IPS-18a (cell line): ENCODE measurements at regions not wholly inside any gene's neighbourhood (a gene's known extent, or its start where the extent isn't known, plus 50 kb on each side); places are given as distances from the start of the nearest gene placed in this dataset.

Experiments used
- H3K27ac ChIP-seq: one replicate; pipeline ENCODE4 v1.5.1; 2013; ENCODE audit warnings: low read length
- H3K27me3 ChIP-seq: one replicate; pipeline ENCODE4 v1.6.1; 2013; ENCODE audit warnings: mild to moderate bottlenecking, low read length; ENCODE audit not compliant: control insufficient read depth, insufficient read depth
- H3K36me3 ChIP-seq: one replicate; pipeline ENCODE4 v1.6.1; 2013; ENCODE audit warnings: low read depth, low read length; ENCODE audit not compliant: control insufficient read depth
- H3K4me1 ChIP-seq: one replicate; pipeline ENCODE4 v1.6.1; 2013; ENCODE audit warnings: low read depth, low read length; ENCODE audit not compliant: control insufficient read depth
- H3K4me3 ChIP-seq: one replicate; pipeline ENCODE4 v1.5.1; 2013; ENCODE audit warnings: low read length
- H3K9ac ChIP-seq: one replicate; pipeline ENCODE4 v1.6.1; 2013; ENCODE audit warnings: mild to moderate bottlenecking, low read length, moderate library complexity
- H3K9me3 ChIP-seq: one replicate; pipeline ENCODE4 v1.6.1; 2013; ENCODE audit warnings: low read depth, low read length; ENCODE audit not compliant: control insufficient read depth

DNA sequence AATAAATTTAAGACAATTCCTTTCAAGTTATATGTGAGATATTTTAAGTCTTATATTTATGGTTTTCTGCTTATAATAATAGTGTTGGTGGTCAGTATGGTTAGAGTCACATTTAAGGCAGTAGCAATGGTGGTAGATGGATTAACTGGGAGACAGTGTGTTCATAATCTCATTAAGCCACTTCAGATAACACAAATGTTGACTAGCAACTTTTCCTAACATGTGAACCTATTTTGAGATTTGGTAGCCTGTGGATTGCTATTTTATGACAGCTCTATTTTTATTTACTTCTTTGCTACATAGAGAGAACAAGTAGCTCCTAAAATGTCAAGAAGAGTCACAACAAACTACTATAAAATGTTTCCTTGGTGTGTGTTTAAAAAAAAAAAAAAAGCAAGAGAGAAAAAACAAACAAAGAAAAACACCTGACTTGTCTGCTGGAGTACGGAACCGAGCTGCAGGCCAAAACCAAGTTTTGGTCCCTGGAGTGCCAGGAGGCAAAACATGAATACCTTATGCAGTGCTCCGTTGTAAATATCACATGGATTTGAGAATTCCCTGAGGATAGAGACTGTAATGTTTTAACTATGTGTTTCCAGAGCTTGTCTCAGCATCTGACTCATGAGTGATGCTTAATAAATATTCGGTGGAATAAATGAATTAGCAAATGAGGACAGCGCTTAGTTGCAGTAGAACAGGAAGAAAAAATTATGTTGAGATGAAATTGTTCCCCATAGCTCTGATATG, 457.1 kb upstream of the ROBO2 start:
- H3K4me1 ChIP-seq, result no peaks in the 10 kb centered on the region
- H3K9me3 ChIP-seq, result no peaks in the 10 kb centered on the region
- no peaks in the 10 kb centered on the region for H3K27me3 ChIP-seq
- no peak overlapping the region for H3K27ac ChIP-seq
- no peak overlapping the region for H3K4me3 ChIP-seq
- no peaks in the 10 kb centered on the region for H3K36me3 ChIP-seq
- H3K9ac ChIP-seq, result no peak overlapping the region

DNA sequence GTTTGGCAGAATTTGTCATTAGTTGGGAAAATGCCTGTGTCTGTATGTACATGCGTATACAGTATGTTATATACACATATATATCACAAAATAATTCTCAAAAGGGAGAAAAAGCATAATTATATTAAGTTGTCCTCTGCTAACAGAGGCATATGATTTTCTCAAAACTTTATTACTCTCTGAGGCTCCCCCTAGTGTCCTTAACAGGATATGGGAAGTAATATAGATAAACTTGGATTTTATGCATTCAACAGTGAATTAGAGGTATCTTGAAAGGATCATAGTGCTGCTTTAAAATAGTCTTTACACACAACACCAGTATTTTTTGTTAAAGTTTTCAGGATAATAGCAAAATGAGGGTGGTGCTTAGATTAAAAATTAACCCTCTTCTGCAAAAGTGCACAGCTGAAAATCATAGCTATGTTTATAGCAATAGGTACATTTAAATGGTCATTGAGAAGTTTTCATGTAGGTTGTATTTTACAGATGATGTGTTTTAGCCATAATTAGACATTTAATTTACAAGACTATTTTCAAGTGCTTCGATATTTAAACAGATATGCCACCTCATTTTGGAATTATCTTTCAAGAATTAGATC, 454.0 kb upstream of the ROBO2 start:
- Histone ChIP-seq H3K9ac (no peak overlapping the region), H3K36me3 (no peaks in the 10 kb centered on the region), H3K4me1 (no peaks in the 10 kb centered on the region), H3K27me3 (no peaks in the 10 kb centered on the region), H3K27ac (no peak overlapping the region), H3K9me3 (no peaks in the 10 kb centered on the region), H3K4me3 (no peak overlapping the region)

DNA sequence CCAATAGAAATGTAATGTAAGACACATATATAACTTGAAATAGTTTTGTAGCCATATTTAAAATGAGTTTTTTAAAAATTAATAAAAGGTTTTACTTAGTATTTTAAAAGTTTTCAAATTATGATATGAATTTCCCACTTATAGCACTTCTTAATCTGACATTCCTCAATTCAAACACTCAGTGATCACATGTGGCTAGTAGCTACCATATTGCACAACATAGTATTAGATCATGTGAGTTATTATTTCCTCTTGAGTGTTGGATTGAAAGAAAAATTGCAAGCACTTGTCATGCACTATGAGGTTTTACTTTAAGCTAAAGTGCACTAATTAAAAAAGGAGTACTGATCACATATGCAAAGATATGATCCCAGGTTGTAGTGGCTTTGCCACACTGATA, 453.4 kb upstream of the ROBO2 start:
- Histone ChIP-seq H3K27ac (no peak overlapping the region), H3K9ac (no peak overlapping the region), H3K4me1 (no peaks in the 10 kb centered on the region), H3K36me3 (no peaks in the 10 kb centered on the region), H3K9me3 (no peaks in the 10 kb centered on the region), H3K4me3 (no peak overlapping the region), H3K27me3 (no peaks in the 10 kb centered on the region)

DNA sequence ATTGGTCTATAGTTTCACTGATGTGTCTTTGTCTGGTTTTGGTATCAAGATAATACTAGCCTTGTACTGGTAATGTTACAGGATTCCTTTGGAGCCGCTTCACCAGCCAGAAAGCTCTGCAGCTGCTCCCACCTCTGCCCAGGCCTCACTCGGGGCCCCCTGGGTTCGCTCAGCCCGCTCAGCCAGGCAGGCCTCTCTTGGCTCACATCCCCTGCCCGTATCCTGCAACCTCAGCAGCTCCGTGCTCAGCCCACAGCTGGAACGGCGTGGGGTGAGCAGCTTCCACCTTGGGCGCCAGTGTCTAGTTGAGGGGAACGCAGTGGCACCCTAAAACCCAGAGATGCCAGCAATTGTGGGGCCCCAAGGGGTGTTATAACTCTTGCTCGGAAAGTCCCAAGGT, 429.7 kb upstream of the ROBO2 start:
- no peak overlapping the region for H3K27ac ChIP-seq
- no peaks in the 10 kb centered on the region for H3K9me3 ChIP-seq
- no peaks in the 10 kb centered on the region for H3K36me3 ChIP-seq
- no peak overlapping the region for H3K9ac ChIP-seq
- H3K4me1 ChIP-seq, result no peaks in the 10 kb centered on the region
- H3K4me3 ChIP-seq, result no peak overlapping the region
- no peaks in the 10 kb centered on the region for H3K27me3 ChIP-seq

DNA sequence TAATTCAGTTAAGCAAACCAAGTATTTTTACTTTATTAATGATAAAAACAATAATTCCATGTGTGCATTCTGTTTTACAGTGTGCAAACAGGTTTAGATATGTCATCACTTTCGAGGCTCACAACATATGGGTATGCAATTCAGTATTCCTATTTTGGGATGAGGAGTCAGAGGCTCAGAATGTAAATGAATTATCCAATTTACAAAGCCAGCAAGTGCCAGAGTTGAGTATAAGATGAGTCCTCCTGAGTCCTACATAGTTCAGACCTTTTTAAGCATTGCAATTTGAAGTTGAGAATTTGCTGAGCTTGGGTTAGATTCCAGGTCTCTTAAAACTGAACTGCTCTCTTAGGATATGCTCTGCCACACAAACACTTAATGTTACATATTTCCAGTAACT, 424.2 kb upstream of the ROBO2 start:
- H3K9me3 ChIP-seq, result no peaks in the 10 kb centered on the region
- no peaks in the 10 kb centered on the region for H3K36me3 ChIP-seq
- no peaks in the 10 kb centered on the region for H3K4me1 ChIP-seq
- H3K27ac ChIP-seq, result no peak overlapping the region
- no peak overlapping the region for H3K9ac ChIP-seq
- no peaks in the 10 kb centered on the region for H3K27me3 ChIP-seq
- no peak overlapping the region for H3K4me3 ChIP-seq

DNA sequence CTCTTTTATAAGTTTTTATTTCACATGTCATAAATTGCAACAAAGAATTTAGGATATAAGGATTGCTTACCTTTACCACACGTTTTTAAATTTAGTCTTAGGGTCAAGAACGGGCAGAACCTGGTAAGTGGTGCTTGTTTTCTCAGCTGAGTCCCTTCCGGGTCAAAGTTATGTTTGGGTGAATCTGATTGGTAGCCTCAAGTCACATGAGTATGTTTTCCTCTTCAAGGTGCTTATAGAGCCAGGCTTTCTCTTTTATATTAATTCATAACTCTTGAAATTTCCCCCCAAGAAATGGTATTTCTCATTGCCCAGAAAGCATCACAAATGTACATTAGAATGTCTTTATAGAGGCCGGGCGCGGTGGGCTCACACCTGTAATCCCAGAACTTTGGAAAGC, 415.7 kb upstream of the ROBO2 start:
- no peaks in the 10 kb centered on the region for H3K9me3 ChIP-seq
- no peaks in the 10 kb centered on the region for H3K36me3 ChIP-seq
- H3K4me1 ChIP-seq, result no peaks in the 10 kb centered on the region
- H3K9ac ChIP-seq, result no peak overlapping the region
- no peak overlapping the region for H3K4me3 ChIP-seq
- H3K27ac ChIP-seq, result no peak overlapping the region
- no peaks in the 10 kb centered on the region for H3K27me3 ChIP-seq

DNA sequence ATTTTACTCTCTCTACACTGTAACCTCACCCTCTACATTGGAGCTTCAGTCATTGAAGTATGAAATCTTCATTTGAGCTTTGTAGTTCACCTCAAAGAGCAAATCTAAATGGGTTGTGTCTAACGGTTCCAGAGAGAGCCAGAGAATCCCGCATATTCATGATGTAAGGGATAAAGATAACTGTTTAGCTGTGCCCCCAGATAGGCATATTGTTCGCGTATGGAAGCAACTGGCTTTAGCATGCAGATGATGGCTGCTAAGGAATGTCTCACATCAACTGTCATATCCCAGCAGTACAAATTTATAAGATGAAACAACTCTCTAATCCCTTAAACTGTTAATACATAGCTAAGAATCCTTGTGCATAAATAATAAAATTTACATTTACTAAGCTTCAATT, 412.7 kb upstream of the ROBO2 start:
- H3K27ac ChIP-seq, result no peak overlapping the region
- no peaks in the 10 kb centered on the region for H3K27me3 ChIP-seq
- no peaks in the 10 kb centered on the region for H3K4me1 ChIP-seq

DNA sequence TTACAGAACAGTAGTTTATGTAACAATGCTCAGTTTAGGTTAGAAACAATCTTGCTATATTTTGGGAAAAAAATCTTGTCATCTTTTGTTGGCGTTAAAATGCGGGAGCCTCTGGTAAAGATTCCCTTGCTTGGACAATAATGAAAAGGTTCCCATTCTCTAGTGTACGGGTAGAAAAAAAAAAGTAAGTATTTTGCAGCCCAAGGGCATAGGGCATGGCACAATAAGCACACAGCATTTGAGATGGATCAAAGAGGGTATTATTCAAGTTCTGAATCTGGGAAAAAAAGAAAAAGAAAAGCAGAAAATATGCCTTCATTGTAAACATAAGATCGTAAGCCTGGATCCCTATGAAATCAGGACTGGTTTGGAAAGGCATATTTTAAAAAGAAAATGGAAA, 408.6 kb upstream of the ROBO2 start:
- Histone ChIP-seq H3K27ac (no peak overlapping the region), H3K4me3 (no peak overlapping the region), H3K36me3 (no peaks in the 10 kb centered on the region), H3K27me3 (no peaks in the 10 kb centered on the region), H3K9ac (no peak overlapping the region), H3K4me1 (peaks cover 8% of the 10 kb centered on the region), H3K9me3 (no peaks in the 10 kb centered on the region)

More for the DNA sequence above, 412.7 kb upstream of the ROBO2 start:
- Histone ChIP-seq H3K9ac (no peak overlapping the region), H3K36me3 (no peaks in the 10 kb centered on the region), H3K4me3 (no peak overlapping the region), H3K9me3 (no peaks in the 10 kb centered on the region)

DNA sequence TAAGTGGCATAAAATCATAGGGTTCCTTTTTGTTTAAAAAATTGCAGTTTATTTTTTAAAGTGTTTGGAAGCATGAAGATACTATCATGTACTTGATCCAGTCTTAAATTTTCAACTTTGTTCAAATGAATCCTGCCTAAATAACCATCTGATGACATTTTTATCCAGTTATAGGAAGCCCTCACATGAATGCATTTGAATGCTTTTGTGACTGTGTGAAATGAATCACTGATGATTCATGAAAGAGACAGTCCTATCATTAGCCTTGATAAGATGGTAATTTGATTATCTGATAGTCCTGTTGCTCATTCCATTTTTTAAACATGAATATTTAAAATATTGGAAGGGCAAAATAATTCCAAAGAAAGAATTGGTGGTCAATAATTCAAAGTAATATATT, 401.9 kb upstream of the ROBO2 start:
- H3K4me1 ChIP-seq, result peaks cover 5% of the 10 kb centered on the region
- H3K9me3 ChIP-seq, result no peaks in the 10 kb centered on the region
- H3K27me3 ChIP-seq, result no peaks in the 10 kb centered on the region
- no peak overlapping the region for H3K9ac ChIP-seq
- H3K4me3 ChIP-seq, result no peak overlapping the region
- H3K27ac ChIP-seq, result no peak overlapping the region
- no peaks in the 10 kb centered on the region for H3K36me3 ChIP-seq

DNA sequence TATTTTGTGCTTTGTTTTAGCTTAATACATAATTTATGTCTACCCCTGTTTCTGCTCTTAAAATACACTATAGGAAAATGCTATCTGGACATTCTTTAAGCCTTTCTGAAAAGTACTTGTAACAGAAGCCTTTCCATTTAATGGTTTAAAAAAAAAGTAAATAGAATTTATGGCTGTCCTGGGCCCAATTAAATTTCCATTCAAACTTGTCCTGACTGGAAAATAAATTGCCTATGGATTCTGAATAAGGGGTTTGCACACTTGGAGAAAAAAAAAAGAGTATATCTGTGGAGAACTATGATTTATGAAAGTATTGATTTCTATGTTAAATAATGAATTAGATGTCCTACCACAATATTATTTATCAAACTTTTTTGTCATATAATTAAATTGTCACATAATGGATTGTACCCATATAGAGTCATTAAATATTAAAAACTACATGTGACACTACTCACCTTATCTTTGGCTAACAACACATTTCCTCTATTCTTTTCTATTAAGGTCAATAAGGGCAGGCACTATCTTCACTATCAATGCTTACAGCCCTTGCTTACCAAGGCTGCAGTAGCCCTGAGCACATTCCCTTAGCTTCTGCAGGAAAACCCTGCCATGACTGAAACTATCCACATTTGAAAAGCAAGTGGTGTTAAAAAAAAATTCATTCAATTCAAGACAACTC, 396.1 kb upstream of the ROBO2 start:
- Histone ChIP-seq H3K9me3 (no peaks in the 10 kb centered on the region), H3K36me3 (no peaks in the 10 kb centered on the region), H3K4me1 (no peaks in the 10 kb centered on the region)

DNA sequence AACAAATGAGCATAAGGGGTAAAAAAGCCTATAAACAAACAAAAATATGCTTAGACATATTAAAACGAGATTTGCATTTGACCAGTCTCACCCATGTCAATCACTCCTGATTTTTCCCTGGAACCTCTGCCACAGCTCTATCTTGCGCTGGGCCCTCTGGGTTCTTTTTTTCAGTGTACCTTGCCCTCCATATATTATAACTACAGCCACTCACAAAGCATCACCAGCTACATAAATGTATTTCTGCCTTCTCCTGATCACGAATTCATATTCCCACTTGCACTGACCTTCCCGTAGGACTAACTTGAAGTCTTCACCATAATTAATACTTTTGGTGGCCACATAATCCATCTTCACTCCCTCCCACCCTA, 395.6 kb upstream of the ROBO2 start:
- H3K36me3 ChIP-seq, result no peaks in the 10 kb centered on the region
- no peaks in the 10 kb centered on the region for H3K27me3 ChIP-seq
- H3K9me3 ChIP-seq, result no peaks in the 10 kb centered on the region
- no peaks in the 10 kb centered on the region for H3K4me1 ChIP-seq
- H3K27ac ChIP-seq, result no peak overlapping the region
- no peak overlapping the region for H3K9ac ChIP-seq
- H3K4me3 ChIP-seq, result no peak overlapping the region

More for the DNA sequence above, 396.1 kb upstream of the ROBO2 start:
- Histone ChIP-seq H3K27me3 (no peaks in the 10 kb centered on the region), H3K9ac (no peak overlapping the region), H3K4me3 (no peak overlapping the region), H3K27ac (no peak overlapping the region)

DNA sequence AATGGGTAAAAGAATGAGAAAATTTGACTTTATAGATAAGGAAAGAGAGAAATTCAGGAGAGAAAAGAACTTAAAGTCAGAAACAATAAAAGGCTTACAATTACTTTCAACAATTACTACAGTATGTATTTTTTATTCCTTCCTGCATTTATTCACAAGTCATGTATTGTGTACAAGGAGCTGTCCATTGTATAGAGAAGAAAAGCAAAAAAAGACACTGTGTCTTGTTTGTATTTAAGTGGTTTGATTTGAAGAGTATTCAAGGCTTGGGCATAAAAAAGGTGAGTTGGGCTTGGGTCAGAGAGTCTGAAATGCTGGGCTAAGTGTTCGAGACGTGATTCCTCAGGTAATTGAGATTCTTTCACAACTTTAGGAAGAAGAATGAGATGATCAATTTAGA, 394.2 kb upstream of the ROBO2 start:
- no peaks in the 10 kb centered on the region for H3K9me3 ChIP-seq
- no peaks in the 10 kb centered on the region for H3K27me3 ChIP-seq
- H3K36me3 ChIP-seq, result no peaks in the 10 kb centered on the region
- H3K4me1 ChIP-seq, result no peaks in the 10 kb centered on the region
- H3K4me3 ChIP-seq, result no peak overlapping the region
- no peak overlapping the region for H3K27ac ChIP-seq
- H3K9ac ChIP-seq, result no peak overlapping the region
